Activated CD4-positive, alpha-beta T cell treated with anti-CD3 and anti-CD28 coated beads, Interleukin-2, Interleukin-4, amounts not matched to agents 100 ng/mL and 50 ng/mL, durations not matched to agents 16 hours and 8 hours (primary cell): ENCODE measurements at regions not wholly inside any gene's neighbourhood (a gene's known extent, or its start where the extent isn't known, plus 50 kb on each side); places are given as distances from the start of the nearest gene placed in this dataset.

ENCODE experiments used
- DNase-seq: peaks from one replicate; pipeline ENCODE4 v3.0.0-alpha.2; 2020; ENCODE audit warnings: low spot score

GRCh38 chr2:9738535-9739496 is 104.5 kb upstream of the TAF1B start:
- no peak for DNase-seq

DNA sequence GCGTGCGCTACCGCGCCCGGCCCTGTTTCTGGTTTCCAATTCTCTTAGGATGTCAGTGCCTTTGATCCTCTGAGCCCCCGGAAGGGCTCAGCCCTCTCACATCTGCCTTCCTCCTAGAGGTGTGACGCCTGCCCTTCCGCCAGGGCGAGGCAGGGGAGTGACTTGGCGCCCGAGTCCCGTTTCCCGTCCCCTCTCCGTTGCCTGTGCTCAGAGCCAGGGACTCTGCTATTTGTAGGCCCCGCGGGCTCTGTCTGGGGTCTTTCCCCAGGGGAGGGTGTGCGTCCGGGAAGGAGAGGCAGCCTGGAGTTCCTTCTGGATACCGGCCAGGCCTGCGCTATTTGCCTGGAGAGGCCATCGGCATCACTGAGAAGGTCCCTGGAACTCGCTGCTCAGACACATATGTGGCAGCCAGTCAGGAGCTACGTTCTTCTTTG is 103.7 kb upstream of the TAF1B start:
- DNase-seq, result peak; percentile 60

GRCh38 chr2:9740382-9741073 is 102.7 kb upstream of the TAF1B start:
- no peak for DNase-seq

DNA sequence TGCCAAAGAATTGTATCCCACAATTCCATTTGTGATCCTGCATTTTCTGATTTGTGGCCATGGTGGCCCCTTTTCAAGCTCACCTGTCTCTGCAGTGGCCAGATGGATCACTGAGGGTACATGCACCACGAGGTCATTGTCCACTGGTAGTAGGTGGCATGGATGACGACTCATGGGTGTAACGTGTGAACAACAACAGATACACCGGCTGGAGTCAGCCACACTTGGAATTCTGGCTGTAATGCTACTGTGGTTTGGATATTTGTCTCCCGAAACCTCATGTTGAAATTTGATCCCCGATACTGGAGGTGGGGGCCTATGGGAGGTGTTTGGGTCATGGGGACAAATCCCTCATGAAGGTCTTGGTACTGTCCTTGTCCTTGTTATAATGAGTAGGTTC is 102.2 kb upstream of the TAF1B start:
- no peak for DNase-seq

DNA sequence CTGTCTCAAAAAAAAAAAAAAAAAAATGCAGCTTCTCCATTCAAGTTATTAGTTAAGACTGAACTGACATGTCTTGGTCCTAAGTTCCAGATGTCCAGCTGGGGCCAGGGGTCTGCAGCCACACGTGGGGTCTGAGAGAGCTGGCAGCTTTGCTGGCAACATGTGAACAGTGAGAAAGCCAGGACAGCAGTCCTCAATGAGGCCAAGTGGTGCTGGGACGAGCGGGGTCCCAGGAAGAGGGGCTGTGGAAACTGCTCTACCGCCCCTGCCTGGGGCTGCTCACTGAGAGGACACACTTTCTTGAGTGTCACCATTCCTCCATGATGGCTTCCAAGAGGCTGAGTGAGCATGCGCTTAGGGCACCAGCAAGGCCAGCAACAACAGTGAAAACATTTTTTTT is 100.7 kb upstream of the TAF1B start:
- no peak for DNase-seq

GRCh38 chr2:9744256-9745004 is 98.8 kb upstream of the TAF1B start:
- no peak for DNase-seq

- DNase-seq, result no peak
Measured at GRCh38 chr2:9745153-9745899, 97.9 kb upstream of the TAF1B start.

DNA sequence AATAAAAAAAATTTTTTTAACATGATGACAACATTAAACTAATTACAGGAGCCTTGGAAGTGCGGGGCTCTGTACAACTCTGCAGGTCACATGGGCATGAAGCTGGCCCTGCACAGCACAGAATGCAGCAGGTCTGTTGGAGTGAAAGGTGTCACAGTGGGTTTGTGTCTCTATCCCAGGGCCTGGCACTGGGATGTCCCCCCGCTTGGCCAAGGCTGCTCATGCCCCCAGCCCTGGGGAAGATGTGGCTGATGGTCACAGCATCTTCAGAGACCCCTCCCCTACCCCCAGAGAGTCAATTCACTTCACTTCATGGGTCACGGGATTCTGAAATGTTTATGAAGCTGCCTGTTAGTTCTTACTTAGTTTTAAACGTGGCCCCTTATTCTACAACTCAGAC is 95.9 kb upstream of the TAF1B start:
- DNase-seq, result no peak

- DNase-seq, result peak; percentile 9
Measured at GRCh38 chr2:9748577-9748976, 94.7 kb upstream of the TAF1B start.

- DNase-seq, result no peak
Measured at GRCh38 chr2:9749546-9750223, 93.6 kb upstream of the TAF1B start.

DNA sequence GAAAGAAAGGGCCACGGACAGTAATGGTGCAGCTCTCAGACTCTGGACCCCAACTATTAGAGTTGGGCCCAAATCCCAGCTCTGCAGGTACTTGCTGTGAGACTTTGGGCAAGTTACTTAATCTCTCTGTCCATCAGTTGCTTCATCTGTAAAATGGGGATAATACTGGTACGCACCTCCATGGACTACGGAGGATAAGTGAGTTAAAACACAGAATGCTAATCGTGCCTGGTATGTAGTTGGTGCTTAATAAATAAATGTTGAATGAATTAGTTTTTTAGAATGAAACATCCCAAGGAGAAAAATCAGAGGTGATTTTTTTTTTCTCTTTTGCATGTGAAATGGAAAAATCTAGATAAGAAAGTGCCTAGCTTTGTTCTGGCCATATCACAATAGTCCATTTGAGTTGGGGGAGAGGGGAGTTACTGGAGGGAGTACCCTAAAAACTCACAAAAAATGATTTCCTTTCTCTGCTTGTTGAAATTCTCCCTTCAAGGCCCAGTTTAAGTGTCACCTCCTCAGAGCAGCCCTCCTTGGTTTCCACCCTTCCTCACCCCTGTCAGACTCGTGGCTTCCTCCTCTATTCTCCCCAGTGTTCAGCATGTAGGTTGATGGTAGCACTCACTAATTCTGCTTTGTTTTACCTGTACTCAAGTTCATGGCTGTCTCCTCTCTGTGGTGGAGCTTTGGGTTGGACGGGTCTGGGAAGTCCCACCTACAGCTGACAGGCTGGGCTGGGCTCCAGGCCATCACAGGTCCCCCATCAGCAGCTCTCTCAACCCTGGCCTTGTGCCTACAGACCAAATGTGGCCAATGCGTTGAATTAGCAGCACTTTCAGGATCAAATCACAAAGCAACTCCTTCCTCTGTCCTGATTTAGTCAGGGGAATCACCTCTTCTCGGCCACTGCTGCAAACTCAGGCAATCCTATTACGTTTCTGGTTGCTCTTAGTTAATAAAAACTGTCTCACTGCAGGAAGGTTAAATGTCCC is 92.8 kb upstream of the TAF1B start:
- DNase-seq, result no peak

DNA sequence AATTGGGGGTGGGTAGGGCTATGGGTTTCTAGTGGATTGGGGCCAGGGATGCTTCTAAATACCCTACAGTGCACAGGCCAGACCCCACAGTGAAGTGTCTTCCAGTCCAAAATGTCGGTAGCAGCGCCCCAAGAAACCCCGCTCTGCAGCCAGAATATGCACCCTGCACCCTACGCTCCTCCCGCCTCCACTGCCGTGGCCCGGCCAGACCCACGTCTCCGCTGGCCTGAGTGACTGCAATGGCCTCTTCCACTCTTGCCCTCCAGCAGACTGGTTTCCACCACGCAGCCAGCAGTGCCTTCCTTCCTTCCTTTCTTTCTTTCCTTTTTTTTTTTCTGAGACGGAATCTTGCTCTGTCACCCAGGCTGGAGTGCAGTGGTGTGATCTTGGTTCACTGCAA is 91.4 kb upstream of the TAF1B start:
- DNase-seq, result no peak

- peak; percentile 91 for DNase-seq
Measured at GRCh38 chr2:9752441-9753275, 90.6 kb upstream of the TAF1B start.

GRCh38 chr2:9753276-9753600 is 90.0 kb upstream of the TAF1B start:
- peak; percentile 91 for DNase-seq

- peak; percentile 46 for DNase-seq
Measured at GRCh38 chr2:9753665-9754531, 89.4 kb upstream of the TAF1B start.

- no peak for DNase-seq
Measured at GRCh38 chr2:9754532-9754887, 88.8 kb upstream of the TAF1B start.

GRCh38 chr2:9755008-9755407 is 88.3 kb upstream of the TAF1B start:
- DNase-seq, result no peak

DNA sequence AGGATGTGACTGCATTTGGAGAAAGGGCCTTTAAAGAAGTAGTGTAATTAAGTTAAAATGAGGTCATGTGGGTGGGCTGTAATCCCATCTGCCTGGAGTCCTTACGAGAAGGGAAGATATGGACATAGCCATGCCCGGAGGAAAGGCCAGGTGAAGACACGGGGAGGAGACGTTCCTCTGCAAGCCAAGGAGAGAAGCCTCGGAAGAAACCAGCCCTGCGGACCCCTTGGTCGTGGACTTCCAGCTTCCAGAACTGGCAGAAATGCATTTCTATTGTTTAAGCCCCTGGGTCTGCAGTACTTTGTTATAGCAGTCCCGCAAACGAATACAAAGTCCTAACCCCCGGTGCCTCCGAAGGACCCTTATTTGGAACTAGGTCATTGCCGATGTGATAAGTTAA is 87.6 kb upstream of the TAF1B start:
- DNase-seq, result no peak
